Panc1 (cell line): ENCODE measurements at regions not wholly inside any gene's neighbourhood (a gene's known extent, or its start where the extent isn't known, plus 50 kb on each side); places are given as distances from the start of the nearest gene placed in this dataset.

Experiments
- ATAC-seq: fragments of 200-7000 bp; cut with Tn5 transposase; 2 replicates; pipeline ENCODE4 v1.9.1; 2020; ENCODE audit warnings: mild to moderate bottlenecking, moderate library complexity
- BruUV-seq: library from RNA; stranded (reverse); fragments of 400-500 nt; replicated peaks from 2 replicates; lab custom pipeline; 2021; lab: Mats Ljungman, UMichigan
- CTCF ChIA-PET: fragments of 300-600 bp; sonication (Branson Sonifier 250); formaldehyde crosslinking; loops from one replicate; lab custom pipeline; 2022; ENCODE audit warnings: antibody characterized with exemption; lab: Charles Lee
- POLR2A ChIA-PET: fragments of 300-600 bp; sonication (Branson Sonifier 250); formaldehyde crosslinking; loops from one replicate; lab custom pipeline; 2022; ENCODE audit warnings: antibody characterized with exemption; lab: Charles Lee
- DNase-seq: peaks from one replicate; pipeline ENCODE4 v3.0.0-alpha.2; 2010; ENCODE audit warnings: low read depth, low spot score
- H3K27ac ChIP-seq: 2 replicates; pipeline ENCODE4 v1.5.1; 2011; ENCODE audit warnings: mild to moderate bottlenecking, low read length, inconsistent platforms
- H3K27me3 ChIP-seq: fragments of 200-500 bp; sonication (Bioruptor generic); 2 replicates; pipeline ENCODE4 v1.6.0; 2014; ENCODE audit warnings: low read length, inconsistent platforms; ENCODE audit not compliant: control insufficient read depth, insufficient read depth
- H3K36me3 ChIP-seq: fragments of 200-500 bp; sonication (Bioruptor generic); 2 replicates; pipeline ENCODE4 v1.5.1; 2014; ENCODE audit warnings: inconsistent platforms, mild to moderate bottlenecking, low read length, moderate library complexity; ENCODE audit not compliant: control insufficient read depth, insufficient read depth
- H3K4me1 ChIP-seq: 2 replicates; pipeline ENCODE4 v1.5.1; 2011; ENCODE audit warnings: inconsistent platforms, mild to moderate bottlenecking, low read length, moderate library complexity; ENCODE audit not compliant: control insufficient read depth, insufficient read depth
- H3K4me3 ChIP-seq, 2 experiments: 2 replicates each; pipeline ENCODE4 v1.5.1; 2011 to 2012; ENCODE audit warnings: low read depth in 2 of 2, low read length in 2 of 2, mild to moderate bottlenecking in 2 of 2, inconsistent platforms in 1 of 2, moderate library complexity in 1 of 2
- H3K9me3 ChIP-seq: fragments of 200-500 bp; sonication (Bioruptor generic); 2 replicates; pipeline ENCODE4 v1.5.1; 2014; ENCODE audit warnings: low read depth, mild to moderate bottlenecking, inconsistent platforms, low read length, moderate library complexity; ENCODE audit not compliant: control insufficient read depth, insufficient read depth
- CTCF ChIP-seq: fragments of 450-650 bp; IDR thresholded peaks from 2 replicates; pipeline ENCODE4 v1.5.1; 2017; ENCODE audit warnings: mild to moderate bottlenecking
- POLR2AphosphoS5 ChIP-seq: IDR thresholded peaks from 2 replicates; pipeline ENCODE4 v1.6.1; 2012; ENCODE audit warnings: mild to moderate bottlenecking, low read depth, low read length, moderate library complexity
- REST ChIP-seq, 2 experiments: IDR thresholded peaks; 2 replicates each; pipeline ENCODE4 v1.6.1; 2011 to 2012; ENCODE audit warnings: low read depth in 2 of 2, control low read depth in 1 of 2, low read length in 1 of 2, mild to moderate bottlenecking in 1 of 2, moderate library complexity in 1 of 2; ENCODE audit not compliant: insufficient read depth in 1 of 2
- SIN3A ChIP-seq: IDR thresholded peaks from 2 replicates; pipeline ENCODE4 v1.6.1; 2012; ENCODE audit warnings: low read depth, mild to moderate bottlenecking, low read length, moderate library complexity, borderline replicate concordance; ENCODE audit not compliant: insufficient read depth
- TCF7L2 ChIP-seq: IDR thresholded peaks from 2 replicates; pipeline ENCODE4 v1.6.1; 2011; ENCODE audit warnings: mild to moderate bottlenecking, low read depth, low read length, inconsistent platforms
- in situ Hi-C: cut with HindIII; loops from 2 replicates; pipeline ENCODE4 v1.10.0; 2016; ENCODE audit warnings: low sequenced_read_pairs, low pct_unique_long_range_greater_than_20kb
- intact Hi-C: fragments of 100-400 bp; cut with micrococcal nuclease; formaldehyde crosslinking; loops from one replicate; pipeline ENCODE4 v1.10.0; 2022; ENCODE audit not compliant: unreplicated experiment

GRCh38 chr5:67880511-67880805 lies 335.1 kb upstream of the PIK3R1 start:
- BruUV-seq = no TSS peak
- ATAC-seq (no peak), DNase-seq (no peak)
- Histone ChIP-seq H3K9me3 (no peaks in the 10 kb centered on the region), H3K27ac (no peak overlapping the region), H3K4me3 (no peak overlapping the region), H3K27me3 (no peaks in the 10 kb centered on the region), H3K4me1 (no peaks in the 10 kb centered on the region), H3K36me3 (no peaks in the 10 kb centered on the region)
- ChIA-PET CTCF (no interaction called here), POLR2A (no interaction called here)
- in situ Hi-C loops = no loop called here
- no peak for TF ChIP-seq CTCF
- TF ChIP-seq REST (IDR thresholded peaks at IDR 0.05; ENCODE audit: insufficient read depth in 1 of 2, low read depth in 2 of 2, low read length in 1 of 2) = no peak
- no peak for TF ChIP-seq POLR2AphosphoS5
- TF ChIP-seq TCF7L2 = no peak
- TF ChIP-seq SIN3A = no peak
- intact Hi-C loops = no loop called here

GRCh38 chr5:67879620-67880510 lies 335.7 kb upstream of the PIK3R1 start:
- intact Hi-C loops = no loop called here
- no TSS peak for BruUV-seq
- ChIA-PET CTCF (no interaction called here), POLR2A (no interaction called here)
- no peak for DNase-seq
- no peaks in the 10 kb centered on the region for H3K9me3 ChIP-seq
- no peak overlapping the region for H3K27ac ChIP-seq
- H3K4me1 ChIP-seq = no peaks in the 10 kb centered on the region
- H3K36me3 ChIP-seq = no peaks in the 10 kb centered on the region
- TF ChIP-seq CTCF = no peak
- TF ChIP-seq TCF7L2 = no peak
- no peak for TF ChIP-seq SIN3A
- TF ChIP-seq REST (IDR thresholded peaks at IDR 0.05; ENCODE audit: insufficient read depth in 1 of 2, low read depth in 2 of 2, low read length in 1 of 2) = no peak
- TF ChIP-seq POLR2AphosphoS5 = no peak
- H3K27me3 ChIP-seq = no peaks in the 10 kb centered on the region
- in situ Hi-C loops = no loop called here
- ATAC-seq = no peak
- no peak overlapping the region for H3K4me3 ChIP-seq
